ENCODE measurements at regions not wholly inside any gene's neighbourhood (a gene's known extent, or its start where the extent isn't known, plus 50 kb on each side); places are given as distances from the start of the nearest gene placed in this dataset.

GRCh38 chr5:164580155-164580554 is 1074.7 kb downstream of the MAT2B start:
- no peak for DNase-seq (ENCODE audit: low read depth)

- DNase-seq (ENCODE audit: low read depth), result no peak
Observed at GRCh38 chr5:164581889-164582288, 1076.5 kb downstream of the MAT2B start.

- no peak for DNase-seq (ENCODE audit: low read depth)
Observed at GRCh38 chr5:164593982-164594381, 1088.6 kb downstream of the MAT2B start.

GRCh38 chr5:164597293-164597900 is 1092.0 kb downstream of the MAT2B start:
- DNase-seq (ENCODE audit: low read depth), result no peak

- DNase-seq (ENCODE audit: low read depth), result peak; percentile 2
Observed at GRCh38 chr5:164600274-164600673, 1094.9 kb downstream of the MAT2B start.

- no peak for DNase-seq (ENCODE audit: low read depth)
Observed at GRCh38 chr5:164600929-164601535, 1095.6 kb downstream of the MAT2B start.

GRCh38 chr5:164608507-164608906 is 1103.1 kb downstream of the MAT2B start:
- DNase-seq (ENCODE audit: low read depth), result no peak

- DNase-seq (ENCODE audit: low read depth), result no peak
Observed at GRCh38 chr5:164610374-164610773, 1105.0 kb downstream of the MAT2B start.

GRCh38 chr5:164614707-164615106 is 1109.3 kb downstream of the MAT2B start:
- no peak for DNase-seq (ENCODE audit: low read depth)

GRCh38 chr5:164617290-164617689 is 1111.9 kb downstream of the MAT2B start:
- DNase-seq (ENCODE audit: low read depth), result no peak

GRCh38 chr5:164627021-164627420 is 1121.6 kb downstream of the MAT2B start:
- DNase-seq (ENCODE audit: low read depth), result no peak

- no peak for DNase-seq (ENCODE audit: low read depth)
Observed at GRCh38 chr5:164636456-164636855, 1131.0 kb downstream of the MAT2B start.

GRCh38 chr5:164637931-164638521 is 1132.6 kb downstream of the MAT2B start:
- no peak for DNase-seq (ENCODE audit: low read depth)

GRCh38 chr5:164649266-164649665 is 1143.8 kb downstream of the MAT2B start:
- no peak for DNase-seq (ENCODE audit: low read depth)

GRCh38 chr5:164650427-164650826 is 1145.0 kb downstream of the MAT2B start:
- no peak for DNase-seq (ENCODE audit: low read depth)

GRCh38 chr5:164651546-164652275 is 1146.3 kb downstream of the MAT2B start:
- no peak for DNase-seq (ENCODE audit: low read depth)

- no peak for DNase-seq (ENCODE audit: low read depth)
Observed at GRCh38 chr5:164652276-164652660, 1146.8 kb downstream of the MAT2B start.

- DNase-seq (ENCODE audit: low read depth), result no peak
Observed at GRCh38 chr5:164663198-164663989, 1158.0 kb downstream of the MAT2B start.

- DNase-seq (ENCODE audit: low read depth), result no peak
Observed at GRCh38 chr5:164671640-164672039, 1166.2 kb downstream of the MAT2B start.

- DNase-seq (ENCODE audit: low read depth), result no peak
Observed at GRCh38 chr5:164672205-164672604, 1166.8 kb downstream of the MAT2B start.

- DNase-seq (ENCODE audit: low read depth), result no peak
Observed at GRCh38 chr5:164672931-164673694, 1167.7 kb downstream of the MAT2B start.

All from RPMI7951 (cell line).